T-helper 2 cell treated with Interferon-gamma antibody and Interleukin-4, amounts not matched to agents 5 μg/mL and 100 μg/mL, for 36 hours (primary cell): ENCODE measurements at regions not wholly inside any gene's neighbourhood (a gene's known extent, or its start where the extent isn't known, plus 50 kb on each side); places are given as distances from the start of the nearest gene placed in this dataset.

ENCODE experiments used
- DNase-seq: peaks from one replicate; pipeline ENCODE4 v3.0.0; 2021; ENCODE audit warnings: low spot score
- H3K27ac Mint-ChIP-seq: one replicate; pipeline ENCODE4 v1.8.0; 2021; ENCODE audit warnings: mild to moderate bottlenecking, mixed read lengths
- H3K27me3 Mint-ChIP-seq: one replicate; pipeline ENCODE4 v1.8.0; 2021; ENCODE audit warnings: low read depth, mixed read lengths
- H3K36me3 Mint-ChIP-seq: one replicate; pipeline ENCODE4 v1.8.0; 2021; ENCODE audit warnings: low read depth, mixed read lengths
- H3K4me1 Mint-ChIP-seq: one replicate; pipeline ENCODE4 v1.8.0; 2021; ENCODE audit warnings: low read depth, mixed read lengths
- H3K4me3 Mint-ChIP-seq: one replicate; pipeline ENCODE4 v1.8.0; 2022; ENCODE audit warnings: mild to moderate bottlenecking, moderate library complexity, mixed read lengths
- H3K9me3 Mint-ChIP-seq: one replicate; pipeline ENCODE4 v1.8.0; 2021; ENCODE audit warnings: mixed read lengths

DNA sequence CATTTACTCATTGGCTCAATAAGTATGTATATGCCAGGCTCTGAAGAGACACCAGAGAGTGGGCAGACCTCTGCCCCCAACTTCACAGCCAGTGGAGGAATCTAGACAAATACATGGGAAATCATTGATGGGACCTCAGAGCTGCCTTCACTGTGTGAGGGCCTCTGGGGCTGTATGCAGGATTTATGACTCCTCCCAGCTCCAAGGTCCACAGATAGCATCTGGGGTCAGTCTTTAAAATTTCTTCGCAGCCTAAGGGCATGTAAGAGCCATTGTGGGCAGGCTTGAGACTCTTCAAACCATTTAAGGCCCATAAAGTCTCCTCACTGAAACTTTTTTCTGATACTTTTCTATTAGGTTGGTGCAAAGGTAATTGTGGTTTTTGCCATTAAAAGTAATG lies 125.5 kb downstream of the SPTSSA start:
- Mint-ChIP-seq H3K4me1 (peaks cover 9% of the 10 kb centered on the region), H3K4me3 (no peak overlapping the region), H3K27me3 (no peaks in the 10 kb centered on the region), H3K9me3 (no peaks in the 10 kb centered on the region), H3K27ac (no peak overlapping the region), H3K36me3 (no peaks in the 10 kb centered on the region)
- no peak for DNase-seq

GRCh38 chr14:34335968-34336367 lies 126.1 kb downstream of the SPTSSA start:
- no peaks in the 10 kb centered on the region for H3K27me3 Mint-ChIP-seq

DNA sequence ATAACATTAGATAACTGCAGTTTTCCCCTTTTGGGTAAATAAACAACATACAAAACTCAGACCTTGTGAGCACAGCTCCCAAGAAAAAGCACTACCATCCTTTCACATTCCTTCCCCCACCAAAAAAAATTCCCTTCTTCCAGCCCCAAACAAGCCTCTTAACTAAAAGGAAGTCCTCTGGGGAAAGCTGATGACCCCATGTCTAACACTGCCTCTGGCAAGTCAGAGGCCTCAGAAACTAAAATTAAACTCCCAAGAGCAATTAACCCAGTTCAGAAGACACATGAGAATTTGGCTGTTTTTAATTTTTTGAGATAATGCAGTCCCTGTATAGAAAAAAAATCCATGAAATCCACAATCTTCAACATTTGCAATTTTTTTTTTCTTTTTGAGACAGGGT lies 127.7 kb downstream of the SPTSSA start:
- Mint-ChIP-seq H3K4me1 (peaks cover 9% of the 10 kb centered on the region), H3K27me3 (no peaks in the 10 kb centered on the region), H3K36me3 (no peaks in the 10 kb centered on the region), H3K4me3 (no peak overlapping the region), H3K27ac (no peak overlapping the region), H3K9me3 (no peaks in the 10 kb centered on the region)
- DNase-seq: no peak

More at GRCh38 chr14:34335968-34336367, 126.1 kb downstream of the SPTSSA start:
- no peak overlapping the region for H3K4me3 Mint-ChIP-seq
- no peaks in the 10 kb centered on the region for H3K9me3 Mint-ChIP-seq
- no peaks in the 10 kb centered on the region for H3K36me3 Mint-ChIP-seq
- no peak for DNase-seq
- H3K27ac Mint-ChIP-seq: no peak overlapping the region
- peaks cover 9% of the 10 kb centered on the region for H3K4me1 Mint-ChIP-seq

- peak; percentile 42 for DNase-seq
- no peak overlapping the region for H3K4me3 Mint-ChIP-seq
- peaks cover 9% of the 10 kb centered on the region for H3K4me1 Mint-ChIP-seq
- no peaks in the 10 kb centered on the region for H3K36me3 Mint-ChIP-seq
- H3K27me3 Mint-ChIP-seq: no peaks in the 10 kb centered on the region
- H3K27ac Mint-ChIP-seq: no peak overlapping the region
- H3K9me3 Mint-ChIP-seq: no peaks in the 10 kb centered on the region
These were observed 130.1 kb downstream of the SPTSSA start for GRCh38 chr14:34331728-34332623.

DNA sequence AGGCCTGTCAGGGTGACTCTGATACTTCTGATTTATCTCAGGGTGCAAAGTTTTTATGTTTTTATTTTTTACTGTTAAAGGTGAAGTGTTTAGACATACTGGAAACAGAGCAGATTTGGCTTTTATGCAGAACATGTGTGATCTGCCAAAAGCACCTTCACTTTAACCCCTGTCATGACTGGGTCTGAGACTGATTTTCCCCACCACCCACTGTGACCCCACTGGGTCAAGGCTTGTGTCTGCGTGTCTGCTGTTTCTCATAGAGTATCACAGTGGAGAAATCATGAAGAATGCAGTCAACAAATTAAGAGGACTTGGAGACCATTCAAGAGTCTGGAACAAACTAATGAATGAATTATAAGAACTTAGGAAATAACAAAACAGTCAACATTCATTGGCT lies 131.2 kb downstream of the SPTSSA start:
- Mint-ChIP-seq H3K9me3 (no peaks in the 10 kb centered on the region), H3K36me3 (no peaks in the 10 kb centered on the region), H3K27me3 (no peaks in the 10 kb centered on the region), H3K27ac (no peak overlapping the region), H3K4me1 (peaks cover 9% of the 10 kb centered on the region), H3K4me3 (no peak overlapping the region)
- no peak for DNase-seq

DNA sequence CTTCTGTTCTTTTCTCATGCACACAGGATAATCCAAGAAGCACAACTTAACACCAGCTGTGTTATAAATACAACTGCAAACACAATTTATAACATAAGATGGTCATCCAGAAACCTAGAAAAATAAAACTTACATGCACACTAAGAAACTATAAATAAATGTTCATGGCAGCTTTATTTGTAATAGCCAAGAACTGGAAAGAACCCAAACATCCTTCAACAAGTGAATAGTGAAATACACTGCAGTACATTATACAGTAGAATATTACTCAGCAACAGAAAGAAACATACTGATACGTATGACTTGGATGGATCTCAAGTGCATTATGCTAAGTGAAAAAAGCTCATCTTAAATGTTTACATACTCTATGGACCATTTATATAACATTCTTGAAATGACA lies 132.7 kb downstream of the SPTSSA start:
- no peak for DNase-seq
- no peaks in the 10 kb centered on the region for H3K9me3 Mint-ChIP-seq

GRCh38 chr14:34328178-34328577 lies 133.9 kb downstream of the SPTSSA start:
- DNase-seq: no peak
- H3K4me1 Mint-ChIP-seq: peaks cover 6% of the 10 kb centered on the region
- H3K27ac Mint-ChIP-seq: no peak overlapping the region
- no peaks in the 10 kb centered on the region for H3K9me3 Mint-ChIP-seq
- no peak overlapping the region for H3K4me3 Mint-ChIP-seq
- no peaks in the 10 kb centered on the region for H3K27me3 Mint-ChIP-seq
- no peaks in the 10 kb centered on the region for H3K36me3 Mint-ChIP-seq

More for the DNA sequence above, 132.7 kb downstream of the SPTSSA start:
- H3K27me3 Mint-ChIP-seq: no peaks in the 10 kb centered on the region
- no peaks in the 10 kb centered on the region for H3K36me3 Mint-ChIP-seq
- H3K4me3 Mint-ChIP-seq: no peak overlapping the region
- H3K4me1 Mint-ChIP-seq: peaks cover 6% of the 10 kb centered on the region
- H3K27ac Mint-ChIP-seq: no peak overlapping the region

GRCh38 chr14:34325493-34325892 lies 136.5 kb downstream of the SPTSSA start:
- Mint-ChIP-seq H3K27ac (no peak overlapping the region), H3K4me3 (no peak overlapping the region), H3K9me3 (no peaks in the 10 kb centered on the region), H3K4me1 (peaks cover 1% of the 10 kb centered on the region), H3K27me3 (no peaks in the 10 kb centered on the region), H3K36me3 (no peaks in the 10 kb centered on the region)
- DNase-seq: no peak

GRCh38 chr14:34324363-34324795 lies 137.7 kb downstream of the SPTSSA start:
- H3K4me3 Mint-ChIP-seq: no peak overlapping the region
- DNase-seq: no peak
- H3K9me3 Mint-ChIP-seq: no peaks in the 10 kb centered on the region
- no peak overlapping the region for H3K27ac Mint-ChIP-seq
- H3K27me3 Mint-ChIP-seq: no peaks in the 10 kb centered on the region
- H3K4me1 Mint-ChIP-seq: peaks cover 1% of the 10 kb centered on the region
- no peaks in the 10 kb centered on the region for H3K36me3 Mint-ChIP-seq

GRCh38 chr14:34322940-34323418 lies 139.1 kb downstream of the SPTSSA start:
- no peaks in the 10 kb centered on the region for H3K36me3 Mint-ChIP-seq
- H3K27me3 Mint-ChIP-seq: no peaks in the 10 kb centered on the region
- DNase-seq: peak; percentile 44
- no peak overlapping the region for H3K4me3 Mint-ChIP-seq
- H3K4me1 Mint-ChIP-seq: peaks cover 1% of the 10 kb centered on the region
- no peak overlapping the region for H3K27ac Mint-ChIP-seq
- H3K9me3 Mint-ChIP-seq: no peaks in the 10 kb centered on the region

- Mint-ChIP-seq H3K4me3 (no peak overlapping the region), H3K4me1 (peaks cover 1% of the 10 kb centered on the region), H3K27ac (no peak overlapping the region), H3K9me3 (no peaks in the 10 kb centered on the region), H3K36me3 (no peaks in the 10 kb centered on the region), H3K27me3 (peaks cover 2% of the 10 kb centered on the region)
- no peak for DNase-seq
These were observed 142.9 kb downstream of the SPTSSA start for GRCh38 chr14:34319140-34319539.

DNA sequence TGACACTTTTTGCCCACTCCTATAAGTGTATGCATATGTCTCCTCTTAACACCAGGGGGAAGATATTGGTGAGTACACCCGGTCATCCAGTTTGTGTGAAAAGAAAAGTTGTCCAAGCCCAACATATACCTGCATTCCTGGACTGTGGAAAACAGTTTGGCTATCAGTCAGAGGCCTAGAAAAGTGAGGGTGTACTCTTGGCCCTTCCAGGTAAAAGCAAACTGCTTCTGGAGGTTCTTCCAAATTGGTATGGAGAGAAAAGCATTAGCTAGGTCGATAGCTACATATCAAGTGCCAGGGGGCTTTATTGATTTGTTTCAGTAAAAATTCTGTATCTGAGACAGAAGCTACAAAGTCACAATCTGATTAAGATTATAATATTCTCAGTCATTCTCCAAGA lies 144.0 kb downstream of the SPTSSA start:
- peaks cover 1% of the 10 kb centered on the region for H3K4me1 Mint-ChIP-seq
- no peaks in the 10 kb centered on the region for H3K36me3 Mint-ChIP-seq
- no peaks in the 10 kb centered on the region for H3K9me3 Mint-ChIP-seq
- H3K4me3 Mint-ChIP-seq: no peak overlapping the region
- no peak for DNase-seq
- H3K27ac Mint-ChIP-seq: no peak overlapping the region
- peaks cover 2% of the 10 kb centered on the region for H3K27me3 Mint-ChIP-seq

- Mint-ChIP-seq H3K4me1 (no peaks in the 10 kb centered on the region), H3K4me3 (no peak overlapping the region), H3K27ac (no peak overlapping the region), H3K36me3 (no peaks in the 10 kb centered on the region), H3K27me3 (peaks cover 20% of the 10 kb centered on the region), H3K9me3 (no peaks in the 10 kb centered on the region)
- no peak for DNase-seq
These were observed 151.3 kb downstream of the SPTSSA start for GRCh38 chr14:34310724-34311123.

- no peak overlapping the region for H3K27ac Mint-ChIP-seq
- H3K36me3 Mint-ChIP-seq: no peaks in the 10 kb centered on the region
- H3K9me3 Mint-ChIP-seq: no peaks in the 10 kb centered on the region
- H3K4me3 Mint-ChIP-seq: no peak overlapping the region
- no peak for DNase-seq
- peaks cover 3% of the 10 kb centered on the region for H3K27me3 Mint-ChIP-seq
- H3K4me1 Mint-ChIP-seq: no peaks in the 10 kb centered on the region
These were observed 158.2 kb downstream of the SPTSSA start for GRCh38 chr14:34303811-34304210.
